Neural cell (in vitro differentiated cells): ENCODE measurements at regions not wholly inside any gene's neighbourhood (a gene's known extent, or its start where the extent isn't known, plus 50 kb on each side); places are given as distances from the start of the nearest gene placed in this dataset.

Source experiments
- H2AFZ ChIP-seq: fragments of 200-600, 300-800 bp; sonication (generic), shearing (Covaris generic); 2 replicates; pipeline ENCODE4 v1.6.0; 2014; ENCODE audit warnings: low read depth, mild to moderate bottlenecking, antibody characterized with exemption, low read length, moderate library complexity
- H3F3A ChIP-seq: fragments of 200-600 bp; shearing (Covaris generic); 2 replicates; pipeline ENCODE4 v1.6.1; 2016; ENCODE audit warnings: mild to moderate bottlenecking, moderate library complexity, mixed read lengths, antibody characterized with exemption, low read length; ENCODE audit not compliant: insufficient read depth, poor library complexity, severe bottlenecking
- H3K27ac ChIP-seq: fragments of 200-600, 300-800 bp; sonication (generic), shearing (Covaris generic); 2 replicates; pipeline ENCODE4 v1.5.1; 2014; ENCODE audit warnings: mild to moderate bottlenecking, low read length, moderate library complexity
- H3K27me3 ChIP-seq: fragments of 300-800, 200-600 bp; sonication (generic), shearing (Covaris generic); 2 replicates; pipeline ENCODE4 v1.6.0; 2014; ENCODE audit warnings: mild to moderate bottlenecking, low read depth, low read length, moderate library complexity; ENCODE audit not compliant: insufficient read depth
- H3K36me3 ChIP-seq: fragments of 300-800, 200-600 bp; sonication (generic), shearing (Covaris generic); 2 replicates; pipeline ENCODE4 v1.5.1; 2014; ENCODE audit warnings: mild to moderate bottlenecking, antibody characterized with exemption, low read length, moderate library complexity; ENCODE audit not compliant: insufficient read depth
- H3K4me2 ChIP-seq: fragments of 300-800, 200-600 bp; sonication (generic), shearing (Covaris generic); 2 replicates; pipeline ENCODE4 v1.6.0; 2014; ENCODE audit warnings: mild to moderate bottlenecking, low read length
- H3K4me3 ChIP-seq: fragments of 300-800, 200-600 bp; sonication (generic), shearing (Covaris generic); 2 replicates; pipeline ENCODE4 v1.5.1; 2014; ENCODE audit warnings: mild to moderate bottlenecking, low read length, moderate library complexity
- H3K79me2 ChIP-seq: fragments of 200-600 bp; shearing (Covaris generic); replicated peaks from 2 replicates; pipeline ENCODE4 v1.6.0; 2014; ENCODE audit warnings: mild to moderate bottlenecking, low read length, moderate library complexity; ENCODE audit not compliant: insufficient read depth
- H3K9ac ChIP-seq: fragments of 300-800, 200-600 bp; sonication (generic), shearing (Covaris generic); 2 replicates; pipeline ENCODE4 v1.6.1; 2016; ENCODE audit warnings: mild to moderate bottlenecking, low read length, mixed read lengths
- H3K9me2 ChIP-seq: fragments of 200-600 bp; shearing (Covaris generic); 2 replicates; pipeline ENCODE4 v1.6.1; 2016; ENCODE audit warnings: mild to moderate bottlenecking, low read length, mixed read lengths; ENCODE audit not compliant: insufficient read depth
- H3K9me3 ChIP-seq: fragments of 200-600, 300-800 bp; sonication (generic), shearing (Covaris generic); 2 replicates; pipeline ENCODE4 v1.6.1; 2016; ENCODE audit warnings: mild to moderate bottlenecking, mixed run types, low read length, moderate library complexity, mixed read lengths
- H4K20me1 ChIP-seq: fragments of 200-600 bp; shearing (Covaris generic); 2 replicates; pipeline ENCODE4 v1.6.1; 2016; ENCODE audit warnings: mild to moderate bottlenecking, mixed run types; ENCODE audit not compliant: insufficient read depth
- EP300 ChIP-seq: fragments of 450-650 bp; conservative IDR thresholded peaks from 2 replicates; pipeline ENCODE4 v1.6.1; 2014; ENCODE audit warnings: antibody characterized with exemption, mild to moderate bottlenecking, moderate library complexity; ENCODE audit not compliant: poor library complexity, severe bottlenecking
- EZH2 ChIP-seq: fragments of 200-600, 300-800 bp; shearing (Covaris generic), sonication (generic); IDR thresholded peaks from 2 replicates; pipeline ENCODE4 v1.6.1; 2014; ENCODE audit warnings: antibody characterized with exemption, low read length, borderline replicate concordance, mild to moderate bottlenecking; ENCODE audit not compliant: insufficient read depth, poor library complexity, severe bottlenecking
- MXI1 ChIP-seq: fragments of 450-650 bp; conservative IDR thresholded peaks from 2 replicates; pipeline ENCODE4 v1.6.1; 2014; ENCODE audit warnings: antibody characterized with exemption, mild to moderate bottlenecking; ENCODE audit not compliant: poor library complexity, severe bottlenecking
- POLR2AphosphoS5 ChIP-seq: IDR thresholded peaks from 2 replicates; pipeline ENCODE4 v1.6.1; 2012
- RAD21 ChIP-seq: fragments of 450-650 bp; conservative IDR thresholded peaks from 2 replicates; pipeline ENCODE4 v1.6.1; 2014; ENCODE audit warnings: antibody characterized with exemption, mild to moderate bottlenecking, moderate library complexity
- SMC3 ChIP-seq: fragments of 450-650 bp; conservative IDR thresholded peaks from 2 replicates; pipeline ENCODE4 v1.6.1; 2014; ENCODE audit warnings: antibody characterized with exemption, mild to moderate bottlenecking, moderate library complexity; ENCODE audit not compliant: poor library complexity
- TAF1 ChIP-seq: IDR thresholded peaks from 2 replicates; pipeline ENCODE4 v1.6.1; 2012; ENCODE audit warnings: low read depth
- TF ChIP-seq, protein P1 (sequence below): fragments of 450-650 bp; IDR thresholded peaks from 2 replicates; pipeline ENCODE4 v1.5.1; 2014; ENCODE audit warnings: antibody characterized with exemption, mild to moderate bottlenecking, moderate library complexity; ENCODE audit not compliant: poor library complexity, severe bottlenecking
- TF ChIP-seq, protein P2 (sequence below): IDR thresholded peaks from 2 replicates; pipeline ENCODE4 v1.6.1; 2012; ENCODE audit warnings: borderline replicate concordance

DNA sequence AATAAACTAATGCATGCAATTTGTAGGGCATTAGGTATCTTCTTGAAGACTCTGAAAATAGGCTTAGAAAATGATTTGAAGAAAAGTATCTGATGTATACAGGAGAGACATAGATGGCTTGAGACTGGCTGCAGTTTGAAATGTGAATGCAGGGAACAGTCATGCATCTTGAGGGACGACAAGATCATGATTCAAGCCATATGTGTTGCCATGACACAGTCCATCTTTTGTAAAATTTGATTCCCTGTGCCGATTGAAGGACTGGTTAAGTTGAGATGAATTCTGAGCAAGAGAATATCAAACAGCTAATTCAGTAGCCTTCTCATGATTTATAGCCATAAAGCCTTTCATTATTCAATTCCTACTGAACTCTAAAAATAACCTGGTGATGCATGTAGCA is 231.6 kb downstream of the CASP12 start:
- TF ChIP-seq, protein P1, sequence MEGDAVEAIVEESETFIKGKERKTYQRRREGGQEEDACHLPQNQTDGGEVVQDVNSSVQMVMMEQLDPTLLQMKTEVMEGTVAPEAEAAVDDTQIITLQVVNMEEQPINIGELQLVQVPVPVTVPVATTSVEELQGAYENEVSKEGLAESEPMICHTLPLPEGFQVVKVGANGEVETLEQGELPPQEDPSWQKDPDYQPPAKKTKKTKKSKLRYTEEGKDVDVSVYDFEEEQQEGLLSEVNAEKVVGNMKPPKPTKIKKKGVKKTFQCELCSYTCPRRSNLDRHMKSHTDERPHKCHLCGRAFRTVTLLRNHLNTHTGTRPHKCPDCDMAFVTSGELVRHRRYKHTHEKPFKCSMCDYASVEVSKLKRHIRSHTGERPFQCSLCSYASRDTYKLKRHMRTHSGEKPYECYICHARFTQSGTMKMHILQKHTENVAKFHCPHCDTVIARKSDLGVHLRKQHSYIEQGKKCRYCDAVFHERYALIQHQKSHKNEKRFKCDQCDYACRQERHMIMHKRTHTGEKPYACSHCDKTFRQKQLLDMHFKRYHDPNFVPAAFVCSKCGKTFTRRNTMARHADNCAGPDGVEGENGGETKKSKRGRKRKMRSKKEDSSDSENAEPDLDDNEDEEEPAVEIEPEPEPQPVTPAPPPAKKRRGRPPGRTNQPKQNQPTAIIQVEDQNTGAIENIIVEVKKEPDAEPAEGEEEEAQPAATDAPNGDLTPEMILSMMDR = no peak
- TF ChIP-seq POLR2AphosphoS5 (no peak), MXI1 (no peak), SMC3 (no peak), EZH2 (no peak), RAD21 (no peak), TAF1 (no peak), EP300 (no peak)
- TF ChIP-seq, protein P2, sequence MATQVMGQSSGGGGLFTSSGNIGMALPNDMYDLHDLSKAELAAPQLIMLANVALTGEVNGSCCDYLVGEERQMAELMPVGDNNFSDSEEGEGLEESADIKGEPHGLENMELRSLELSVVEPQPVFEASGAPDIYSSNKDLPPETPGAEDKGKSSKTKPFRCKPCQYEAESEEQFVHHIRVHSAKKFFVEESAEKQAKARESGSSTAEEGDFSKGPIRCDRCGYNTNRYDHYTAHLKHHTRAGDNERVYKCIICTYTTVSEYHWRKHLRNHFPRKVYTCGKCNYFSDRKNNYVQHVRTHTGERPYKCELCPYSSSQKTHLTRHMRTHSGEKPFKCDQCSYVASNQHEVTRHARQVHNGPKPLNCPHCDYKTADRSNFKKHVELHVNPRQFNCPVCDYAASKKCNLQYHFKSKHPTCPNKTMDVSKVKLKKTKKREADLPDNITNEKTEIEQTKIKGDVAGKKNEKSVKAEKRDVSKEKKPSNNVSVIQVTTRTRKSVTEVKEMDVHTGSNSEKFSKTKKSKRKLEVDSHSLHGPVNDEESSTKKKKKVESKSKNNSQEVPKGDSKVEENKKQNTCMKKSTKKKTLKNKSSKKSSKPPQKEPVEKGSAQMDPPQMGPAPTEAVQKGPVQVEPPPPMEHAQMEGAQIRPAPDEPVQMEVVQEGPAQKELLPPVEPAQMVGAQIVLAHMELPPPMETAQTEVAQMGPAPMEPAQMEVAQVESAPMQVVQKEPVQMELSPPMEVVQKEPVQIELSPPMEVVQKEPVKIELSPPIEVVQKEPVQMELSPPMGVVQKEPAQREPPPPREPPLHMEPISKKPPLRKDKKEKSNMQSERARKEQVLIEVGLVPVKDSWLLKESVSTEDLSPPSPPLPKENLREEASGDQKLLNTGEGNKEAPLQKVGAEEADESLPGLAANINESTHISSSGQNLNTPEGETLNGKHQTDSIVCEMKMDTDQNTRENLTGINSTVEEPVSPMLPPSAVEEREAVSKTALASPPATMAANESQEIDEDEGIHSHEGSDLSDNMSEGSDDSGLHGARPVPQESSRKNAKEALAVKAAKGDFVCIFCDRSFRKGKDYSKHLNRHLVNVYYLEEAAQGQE = no peak
- H3K9me3 ChIP-seq = no peaks in the 10 kb centered on the region
- H3K79me2 ChIP-seq = no peaks in the 10 kb centered on the region
- H3K9me2 ChIP-seq = no peaks in the 10 kb centered on the region
- H3K9ac ChIP-seq = no peak overlapping the region
- H3F3A ChIP-seq = no peaks in the 10 kb centered on the region
- H3K36me3 ChIP-seq = no peaks in the 10 kb centered on the region
- no peaks in the 10 kb centered on the region for H4K20me1 ChIP-seq
- H3K4me3 ChIP-seq = no peak overlapping the region
- H3K27me3 ChIP-seq = no peaks in the 10 kb centered on the region
- H3K27ac ChIP-seq = no peak overlapping the region
- no peak overlapping the region for H2AFZ ChIP-seq
- H3K4me2 ChIP-seq = no peak overlapping the region

DNA sequence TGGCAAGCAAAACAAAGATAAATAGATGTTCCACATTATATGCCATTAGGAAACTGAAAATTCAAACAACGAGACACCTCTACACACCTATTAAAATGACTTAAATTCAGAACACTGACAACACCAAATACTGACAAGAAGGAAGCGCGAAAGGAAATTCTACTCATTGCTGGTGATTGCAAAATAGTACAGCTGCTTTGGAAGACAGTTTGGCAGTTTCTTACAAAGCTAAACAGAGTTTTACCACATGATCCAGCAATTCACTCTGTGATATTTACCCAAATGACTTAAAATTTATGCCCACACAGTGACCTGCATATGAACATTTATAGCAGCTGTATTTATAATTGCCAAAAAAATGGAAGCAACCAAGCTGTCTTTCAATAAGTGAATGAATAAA is 232.6 kb downstream of the CASP12 start:
- no peak overlapping the region for H3K27ac ChIP-seq
- no peaks in the 10 kb centered on the region for H4K20me1 ChIP-seq
- no peaks in the 10 kb centered on the region for H3K36me3 ChIP-seq
- no peaks in the 10 kb centered on the region for H3K79me2 ChIP-seq
- H3K9me2 ChIP-seq = no peaks in the 10 kb centered on the region
- no peaks in the 10 kb centered on the region for H3F3A ChIP-seq
- no peak overlapping the region for H3K4me3 ChIP-seq
- no peaks in the 10 kb centered on the region for H3K9me3 ChIP-seq
- H2AFZ ChIP-seq = no peak overlapping the region
- H3K27me3 ChIP-seq = no peaks in the 10 kb centered on the region
- no peak overlapping the region for H3K9ac ChIP-seq
- H3K4me2 ChIP-seq = no peak overlapping the region
- TF ChIP-seq RAD21 (no peak), MXI1 (no peak), SMC3 (no peak), TAF1 (no peak), EZH2 (no peak), POLR2AphosphoS5 (no peak), EP300 (no peak)
- TF ChIP-seq, protein P1 = no peak
- TF ChIP-seq, protein P2 = no peak
